ENCODE measurements at regions not wholly inside any gene's neighbourhood (a gene's known extent, or its start where the extent isn't known, plus 50 kb on each side); places are given as distances from the start of the nearest gene placed in this dataset.

DNA sequence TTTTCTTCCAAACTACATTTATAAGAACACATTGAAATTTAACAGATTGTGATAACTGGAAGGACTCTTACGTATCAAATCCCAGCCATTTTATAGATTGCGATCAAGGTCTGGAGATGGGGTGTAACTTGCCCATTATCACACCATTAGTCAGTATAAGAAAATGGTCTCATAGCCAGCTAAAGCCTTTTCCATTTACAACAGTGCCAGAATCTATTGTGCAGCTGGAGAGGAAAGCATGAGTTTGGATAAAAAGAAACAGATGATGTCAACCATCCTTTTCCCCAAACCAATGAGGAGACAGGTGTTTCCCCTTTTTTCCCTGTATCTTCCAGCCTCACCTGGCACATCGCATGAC, 658.8 kb downstream of the ACTL7B start:
- dilution Hi-C loops (cut with MboI; ENCODE audit: extremely low pct_ligation_motif_present, low sequenced_read_pairs) (no loop called here), intact Hi-C loops (cut with micrococcal nuclease) (no loop called here)
- H3K27ac ChIP-seq (ENCODE audit: insufficient read depth, low read depth, low read length): no peak overlapping the region

More for the DNA sequence above, 658.8 kb downstream of the ACTL7B start:
- Histone ChIP-seq H3K36me3 (ENCODE audit: control insufficient read depth in 2 of 2, extremely low read depth in 1 of 2, insufficient read depth in 2 of 2, low read length in 2 of 2) (no peaks in the 10 kb centered on the region), H3K79me2 (ENCODE audit: control insufficient read depth, insufficient read depth, low read length) (no peaks in the 10 kb centered on the region), H3K9ac (replicated peaks; ENCODE audit: extremely low read depth, insufficient read depth, low read length) (no peak overlapping the region), H3K4me3 (replicated peaks in 1 of 3; ENCODE audit: insufficient read depth in 1 of 3, low read depth in 1 of 3, low read length in 3 of 3) (no peak overlapping the region), H3K4me2 (ENCODE audit: insufficient read depth, low read length) (no peak overlapping the region), H3K4me1 (ENCODE audit: control insufficient read depth, extremely low read depth, insufficient read depth, low read length) (no peaks in the 10 kb centered on the region), H2AFZ (ENCODE audit: low read depth, low read length) (no peak overlapping the region), H3K9me3 (replicated peaks; ENCODE audit: control insufficient read depth, insufficient read depth, low read length) (no peaks in the 10 kb centered on the region), H3K27me3 (ENCODE audit: control insufficient read depth in 2 of 2, insufficient read depth in 2 of 2, low read length in 2 of 2) (peaks cover 0 to 2% of the 10 kb centered on the region in 2 experiments), H4K20me1 (replicated peaks; ENCODE audit: control insufficient read depth, extremely low read depth, insufficient read depth, low read length) (no peaks in the 10 kb centered on the region), H3K9me1 (replicated peaks; ENCODE audit: control insufficient read depth, extremely low read depth, insufficient read depth, low read length) (no peaks in the 10 kb centered on the region)
- BruUV-seq (replicated peaks): no TSS peak
- DNase-seq (ENCODE audit: low read depth, low spot score) (no peak), FAIRE-seq (no peak)
- TF ChIP-seq MAX (IDR thresholded peaks at IDR 0.05; ENCODE audit: insufficient read depth, insufficient read length) (no peak), EZH2 (IDR thresholded peaks at IDR 0.05; ENCODE audit: borderline replicate concordance, low read depth, low read length, severe bottlenecking) (no peak), GATA2 (IDR thresholded peaks at IDR 0.05; ENCODE audit: insufficient read depth, insufficient read length, low read depth, low read length) (no peak), JUN (IDR thresholded peaks at IDR 0.05; ENCODE audit: borderline replicate concordance, insufficient read depth, insufficient read length, low read depth) (no peak), FOS (IDR thresholded peaks at IDR 0.05; ENCODE audit: borderline replicate concordance, insufficient read depth, low read length) (no peak)
- TF ChIP-seq, protein P1, sequence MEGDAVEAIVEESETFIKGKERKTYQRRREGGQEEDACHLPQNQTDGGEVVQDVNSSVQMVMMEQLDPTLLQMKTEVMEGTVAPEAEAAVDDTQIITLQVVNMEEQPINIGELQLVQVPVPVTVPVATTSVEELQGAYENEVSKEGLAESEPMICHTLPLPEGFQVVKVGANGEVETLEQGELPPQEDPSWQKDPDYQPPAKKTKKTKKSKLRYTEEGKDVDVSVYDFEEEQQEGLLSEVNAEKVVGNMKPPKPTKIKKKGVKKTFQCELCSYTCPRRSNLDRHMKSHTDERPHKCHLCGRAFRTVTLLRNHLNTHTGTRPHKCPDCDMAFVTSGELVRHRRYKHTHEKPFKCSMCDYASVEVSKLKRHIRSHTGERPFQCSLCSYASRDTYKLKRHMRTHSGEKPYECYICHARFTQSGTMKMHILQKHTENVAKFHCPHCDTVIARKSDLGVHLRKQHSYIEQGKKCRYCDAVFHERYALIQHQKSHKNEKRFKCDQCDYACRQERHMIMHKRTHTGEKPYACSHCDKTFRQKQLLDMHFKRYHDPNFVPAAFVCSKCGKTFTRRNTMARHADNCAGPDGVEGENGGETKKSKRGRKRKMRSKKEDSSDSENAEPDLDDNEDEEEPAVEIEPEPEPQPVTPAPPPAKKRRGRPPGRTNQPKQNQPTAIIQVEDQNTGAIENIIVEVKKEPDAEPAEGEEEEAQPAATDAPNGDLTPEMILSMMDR (IDR thresholded peaks at IDR 0.05; ENCODE audit: extremely low read depth in 1 of 2, insufficient read depth in 1 of 2, low read depth in 1 of 2, low read length in 2 of 2): no peak
- ChIA-PET POLR2A (no interaction called here), CTCF (no interaction called here)

Data from endothelial cell of umbilical vein (primary cell).